CD4-positive, alpha-beta T cell treated with Interferon gamma for 1 hour (primary cell): ENCODE measurements at regions not wholly inside any gene's neighbourhood (a gene's known extent, or its start where the extent isn't known, plus 50 kb on each side); places are given as distances from the start of the nearest gene placed in this dataset.

ENCODE experiments used
- DNase-seq: peaks from one replicate; pipeline ENCODE4 v3.0.0-alpha.2; 2020

DNA sequence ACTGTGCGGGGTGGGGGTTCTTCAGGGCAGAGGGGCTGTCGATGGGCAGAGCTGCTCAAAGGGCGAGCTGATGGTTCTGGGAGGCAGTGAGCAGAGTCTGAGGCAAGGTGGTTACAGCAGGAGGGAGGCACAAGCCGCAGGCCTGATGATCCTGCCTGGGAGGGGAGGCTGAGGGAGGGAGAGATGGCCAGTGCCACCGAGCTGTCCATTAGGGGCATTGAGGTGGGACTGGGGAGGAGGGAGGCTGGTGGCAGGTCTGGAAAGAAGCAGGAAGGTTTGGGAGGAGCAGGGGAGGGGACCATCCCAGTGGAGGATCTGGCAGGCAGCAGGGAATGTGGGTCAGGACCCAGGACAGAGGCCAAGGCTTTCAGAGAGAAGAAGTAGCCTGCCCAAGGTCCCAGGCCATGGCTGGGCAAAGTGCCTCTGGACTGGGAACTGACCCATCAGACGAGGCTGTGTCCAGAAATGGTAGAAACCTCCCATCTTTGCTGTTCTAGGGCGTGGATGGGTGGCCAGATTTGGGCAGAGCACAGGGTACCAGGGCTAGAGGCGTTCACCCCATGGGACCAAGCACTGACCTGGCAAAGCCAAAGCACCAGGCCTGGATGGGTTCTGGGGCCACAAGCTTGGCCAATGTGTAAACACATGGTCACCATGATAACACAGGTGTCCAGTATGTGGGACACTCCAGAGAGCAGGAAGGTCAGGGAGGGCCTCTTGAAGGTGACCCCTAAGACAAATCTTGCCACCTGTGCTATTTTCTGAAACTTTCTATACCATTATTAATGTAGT lies 55.5 kb downstream of the INHBB start:
- no peak for DNase-seq

DNA sequence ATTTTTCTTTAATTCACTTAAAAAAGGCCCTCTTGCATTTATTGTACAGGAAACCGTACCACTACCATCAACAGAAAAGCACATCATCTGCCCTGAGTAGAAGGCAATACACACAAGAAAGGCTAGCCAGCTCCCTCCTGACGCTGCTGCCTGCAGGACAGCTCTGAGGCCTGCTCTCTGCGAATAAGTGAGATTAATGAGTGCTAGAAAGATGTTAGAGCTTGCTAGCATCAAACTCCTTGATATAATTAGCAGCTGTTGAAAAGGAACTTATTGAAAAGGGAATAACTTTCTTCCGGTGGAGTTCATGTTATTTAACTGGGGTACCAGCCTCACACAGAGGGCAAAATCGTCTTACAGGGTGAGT lies 56.1 kb downstream of the INHBB start:
- DNase-seq: no peak

DNA sequence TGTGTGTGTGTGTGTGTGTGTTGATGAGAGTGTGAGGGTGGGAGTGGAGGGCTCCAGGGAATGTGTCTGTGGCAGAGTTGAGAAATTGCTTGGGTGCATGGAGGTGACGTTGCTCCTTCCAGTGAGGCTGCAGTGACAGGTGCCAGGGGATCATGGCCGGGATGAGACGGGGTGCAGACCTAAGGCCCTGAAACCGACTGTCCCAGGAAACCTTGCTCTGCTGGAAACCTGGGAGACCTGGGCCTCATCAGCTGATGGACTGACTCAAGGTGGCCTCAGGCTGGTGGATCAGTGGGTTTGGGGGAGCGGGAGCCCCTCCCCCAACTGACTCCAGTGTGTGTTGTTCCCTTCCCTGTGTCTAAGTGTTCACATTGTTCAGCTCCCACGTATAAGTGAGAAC lies 56.6 kb downstream of the INHBB start:
- no peak for DNase-seq

DNA sequence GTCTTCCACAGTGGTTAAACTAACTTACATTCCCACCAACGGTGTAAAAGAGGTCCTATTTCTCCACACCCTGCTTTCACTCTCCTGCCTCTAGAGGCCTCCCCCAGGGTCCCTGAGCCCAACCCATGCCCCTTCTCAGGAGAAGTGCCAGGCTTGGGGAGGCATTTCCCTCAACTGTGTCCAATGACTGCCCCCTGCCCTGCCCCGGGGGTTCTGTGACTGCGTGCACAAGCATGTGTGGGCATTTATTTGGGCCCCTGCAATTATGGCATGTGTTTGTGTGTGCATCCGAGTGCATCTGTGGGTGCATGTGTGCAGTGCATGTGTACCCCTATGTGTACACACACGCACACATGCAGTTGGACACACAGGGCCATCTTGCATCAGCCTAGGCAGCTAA lies 57.3 kb downstream of the INHBB start:
- no peak for DNase-seq

DNA sequence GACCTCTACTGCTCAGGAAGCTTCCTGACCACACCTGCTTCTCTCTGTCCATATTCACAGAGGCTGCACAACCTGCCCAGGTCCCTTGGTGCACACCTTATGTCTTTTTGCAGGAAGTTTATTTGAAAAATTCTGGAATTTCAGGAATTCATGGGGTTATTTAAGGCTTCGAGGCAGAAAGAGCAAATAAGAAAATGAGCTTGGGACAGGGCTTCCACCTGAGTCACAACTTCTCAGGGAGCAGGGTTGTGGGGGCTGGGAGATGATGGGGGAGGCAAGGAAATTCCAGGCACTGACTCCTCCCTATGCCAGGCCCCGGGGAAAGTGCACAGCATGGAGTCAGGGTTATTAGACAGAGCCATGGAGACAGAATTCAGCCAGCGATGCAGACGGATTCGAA lies 57.7 kb downstream of the INHBB start:
- no peak for DNase-seq

DNA sequence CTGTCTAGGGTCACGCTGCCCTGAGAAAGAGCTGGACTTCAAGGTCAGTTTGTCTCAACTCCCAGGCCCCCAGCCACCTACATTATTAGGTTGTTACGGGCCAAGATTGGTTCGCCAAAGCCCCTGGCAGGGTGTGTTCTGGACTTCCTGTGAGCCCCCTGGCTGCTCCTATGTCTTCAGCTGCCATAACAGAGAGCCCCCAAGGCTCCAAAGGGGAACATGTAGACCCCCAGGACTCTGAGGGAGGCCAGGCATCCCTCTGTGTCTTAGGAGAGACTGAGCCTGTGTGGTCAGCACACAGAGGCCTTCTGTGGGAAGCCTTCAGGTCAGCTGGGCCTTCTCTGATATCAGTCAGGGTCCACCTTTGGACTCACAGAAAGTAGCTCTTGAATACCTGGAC lies 58.3 kb downstream of the INHBB start:
- DNase-seq: no peak

DNA sequence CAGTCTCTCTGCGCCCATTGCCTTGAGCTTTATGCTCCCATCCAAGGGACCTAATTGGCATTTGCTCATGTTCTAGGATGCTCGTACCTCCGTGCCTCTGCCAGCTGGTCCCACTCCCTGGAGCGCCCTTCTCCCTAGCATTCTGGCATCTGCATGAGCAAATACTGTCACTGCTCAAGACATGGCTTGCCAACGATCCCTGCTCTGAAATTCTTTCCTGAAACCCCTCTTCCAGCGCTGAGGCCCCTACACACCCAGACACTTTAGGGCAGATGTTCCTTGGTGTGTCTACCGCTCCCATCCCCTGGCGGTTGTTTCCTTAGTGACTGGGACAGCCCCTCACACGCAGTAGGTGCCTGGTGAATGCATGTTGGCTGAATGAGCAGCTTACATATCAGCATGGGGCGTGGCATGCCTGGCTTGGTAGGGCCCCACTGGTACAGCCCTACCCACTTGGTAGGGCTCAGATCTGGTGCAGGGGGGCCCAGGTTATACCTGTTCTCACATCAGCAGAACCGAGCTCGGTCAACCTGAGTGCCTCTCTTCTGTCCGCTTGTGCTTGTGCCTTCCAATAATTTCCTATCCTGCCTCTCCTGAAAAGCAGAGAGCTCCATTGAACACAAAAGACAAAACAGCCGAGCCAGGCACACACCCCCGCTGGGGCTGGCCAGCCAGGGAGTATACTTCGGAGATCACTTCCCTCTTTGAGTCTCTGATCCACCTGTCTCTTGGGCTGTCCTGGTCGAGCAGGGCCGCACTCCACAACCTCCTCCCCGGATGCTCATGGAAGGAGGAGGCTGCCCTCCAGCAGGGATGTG lies 59.2 kb downstream of the INHBB start:
- no peak for DNase-seq

DNA sequence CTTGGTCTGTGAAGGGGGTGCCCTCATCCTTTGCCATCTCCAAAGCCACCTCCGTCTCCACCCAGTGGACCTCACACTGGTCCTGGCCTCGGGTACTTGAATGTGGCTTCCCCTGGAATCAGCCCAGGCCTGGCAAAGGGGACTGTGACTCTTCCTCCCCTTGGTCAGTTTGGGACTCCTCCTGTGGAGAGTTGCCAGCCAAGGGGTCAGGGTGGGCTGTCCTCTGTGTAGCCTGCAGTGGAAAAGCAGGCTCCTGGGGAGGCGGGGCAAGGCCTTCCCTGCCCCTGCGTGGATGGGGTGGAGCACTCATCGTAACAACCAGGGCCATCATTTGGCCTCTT lies 59.8 kb downstream of the INHBB start:
- DNase-seq: no peak

DNA sequence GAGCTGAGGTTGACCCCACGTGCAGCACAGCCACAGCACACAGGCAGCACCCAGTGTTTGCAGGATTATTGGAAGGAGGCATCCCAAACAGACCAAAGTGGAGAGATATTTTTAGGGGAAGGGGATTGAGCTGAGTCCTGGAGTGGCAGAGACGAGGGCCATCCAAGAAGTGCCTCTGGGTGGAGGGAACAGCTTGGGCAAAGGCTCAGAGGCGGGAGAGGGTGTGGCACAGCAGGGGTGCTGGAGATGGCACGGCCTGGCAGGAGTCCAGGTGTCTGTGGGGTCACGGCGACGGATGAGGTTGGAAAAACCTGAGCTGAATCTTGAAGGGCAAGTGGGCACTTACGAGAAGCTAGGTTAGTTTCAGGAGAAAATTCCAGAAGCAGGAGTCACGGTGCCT lies 60.6 kb downstream of the INHBB start:
- no peak for DNase-seq

DNA sequence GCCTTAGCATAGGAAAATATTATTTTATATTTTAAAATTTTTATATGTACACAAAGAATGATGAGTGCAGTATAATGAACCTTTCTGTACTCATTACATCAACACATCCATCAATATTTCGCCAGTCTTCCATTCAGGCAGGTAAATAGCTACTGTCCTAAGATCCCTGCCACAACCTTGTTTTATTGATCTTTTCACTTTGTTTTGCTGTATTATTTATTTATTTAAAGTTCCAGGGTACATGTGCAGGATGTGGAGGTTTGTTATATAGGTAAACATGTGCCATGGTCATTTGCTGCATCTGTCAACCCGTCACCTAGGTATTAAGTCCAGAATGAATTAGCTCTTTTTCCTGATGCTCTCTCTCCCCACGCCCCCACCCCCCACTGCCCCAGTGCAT lies 64.6 kb downstream of the INHBB start:
- no peak for DNase-seq

DNA sequence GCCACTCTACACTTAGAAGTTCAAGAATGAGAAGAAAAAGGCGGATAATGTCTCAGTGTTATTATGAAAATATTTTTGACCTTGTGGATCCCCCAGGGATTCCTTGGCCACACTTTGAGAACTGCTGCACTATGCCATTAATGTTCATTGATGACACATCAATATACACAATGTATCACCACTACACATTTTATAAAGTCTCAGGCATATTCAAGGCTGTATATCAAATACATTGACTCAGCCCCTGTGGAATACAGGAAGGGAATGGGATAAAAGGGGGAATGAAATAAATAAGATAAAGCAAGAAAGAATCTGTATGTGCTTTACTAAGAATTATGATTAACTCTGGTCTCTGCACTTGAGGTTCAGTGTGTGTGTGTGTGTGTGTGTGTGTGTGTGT lies 69.1 kb downstream of the INHBB start:
- no peak for DNase-seq

DNA sequence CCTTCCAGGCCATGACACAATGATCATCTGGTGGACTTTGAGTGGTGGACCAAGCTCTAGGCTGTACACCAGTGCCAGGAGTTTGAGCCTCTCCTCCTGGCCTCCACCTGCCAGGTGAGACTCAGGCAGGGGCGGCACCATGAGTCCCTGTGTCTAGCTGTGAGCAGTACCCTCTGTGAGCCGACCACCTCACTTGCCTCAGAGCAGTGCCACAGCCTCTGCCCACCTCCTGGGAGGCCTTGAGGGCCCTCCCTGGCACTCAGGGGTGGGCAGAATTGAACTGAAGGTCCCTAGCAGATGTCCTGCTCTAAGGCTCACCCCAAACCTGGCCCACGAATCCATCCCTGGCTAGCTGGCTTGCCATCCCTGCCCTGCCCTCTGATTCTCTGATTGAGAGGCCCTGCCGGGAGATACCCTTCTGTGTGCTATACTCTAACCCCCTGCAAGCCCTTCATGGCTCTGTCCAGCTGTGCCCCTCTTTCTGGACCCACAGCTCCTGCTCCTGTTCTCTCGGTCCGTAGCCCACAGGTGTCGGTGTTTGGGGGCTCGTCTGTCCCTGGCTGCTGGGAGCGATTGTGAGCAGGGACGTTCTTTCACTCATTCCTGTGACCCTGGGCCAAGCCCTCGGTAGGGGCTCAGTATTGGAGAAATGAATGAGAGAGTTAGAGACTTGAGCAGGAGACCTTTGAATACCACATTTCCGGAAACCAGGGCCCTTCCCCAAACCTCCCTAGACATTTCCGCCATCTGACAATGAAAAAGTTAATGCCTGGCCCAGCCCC lies 70.0 kb downstream of the INHBB start:
- no peak for DNase-seq

DNA sequence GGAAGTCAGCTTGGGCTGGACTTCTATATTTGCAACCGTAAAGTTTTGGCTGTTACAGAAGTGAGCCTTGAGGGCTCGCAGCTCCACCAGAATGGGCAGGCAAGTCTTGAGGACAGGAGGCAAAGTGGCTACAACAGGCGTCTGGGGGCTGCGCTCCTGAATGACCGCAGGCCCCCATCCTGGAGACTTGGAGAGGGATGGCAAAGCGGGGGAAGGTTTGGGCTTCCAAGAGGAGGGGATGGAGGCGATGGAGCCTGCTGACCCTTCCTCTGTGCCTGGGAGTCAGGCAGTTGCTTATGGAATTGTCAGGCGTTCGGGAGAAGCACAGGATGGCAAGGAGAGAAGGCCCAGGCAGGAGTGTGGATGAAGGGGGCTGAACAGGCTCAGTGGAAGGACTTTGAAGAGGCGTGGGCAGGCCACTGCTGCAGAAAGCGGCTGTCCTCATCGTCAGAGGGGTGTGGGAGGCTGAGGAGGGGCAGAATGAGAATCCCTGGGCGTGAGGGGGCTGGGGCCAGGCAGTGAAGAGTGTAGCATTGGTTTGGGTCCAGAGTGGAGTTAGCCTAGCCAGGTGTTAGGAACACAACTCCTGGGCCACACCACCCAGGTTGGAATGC lies 72.3 kb downstream of the INHBB start:
- no peak for DNase-seq

DNA sequence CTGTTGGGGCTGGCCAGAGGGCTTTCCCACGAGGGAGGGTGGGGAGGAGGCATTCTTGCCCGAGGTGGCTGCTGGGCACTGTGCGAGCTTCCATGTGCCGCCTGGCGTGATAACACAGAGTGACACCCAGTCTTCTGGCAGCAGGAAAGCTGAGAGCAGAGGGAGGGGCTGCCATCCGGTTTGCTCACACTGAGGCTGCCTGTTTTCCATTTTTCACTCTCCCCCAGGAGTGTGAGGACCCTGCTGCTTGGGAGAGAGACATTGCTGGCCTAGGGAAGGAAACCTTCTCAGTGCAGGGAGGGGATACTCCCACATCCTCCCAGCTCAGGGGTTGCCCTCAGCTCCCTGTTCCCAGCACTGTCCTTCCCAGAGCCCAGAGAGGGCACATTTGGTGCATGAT lies 73.1 kb downstream of the INHBB start:
- DNase-seq: no peak

DNA sequence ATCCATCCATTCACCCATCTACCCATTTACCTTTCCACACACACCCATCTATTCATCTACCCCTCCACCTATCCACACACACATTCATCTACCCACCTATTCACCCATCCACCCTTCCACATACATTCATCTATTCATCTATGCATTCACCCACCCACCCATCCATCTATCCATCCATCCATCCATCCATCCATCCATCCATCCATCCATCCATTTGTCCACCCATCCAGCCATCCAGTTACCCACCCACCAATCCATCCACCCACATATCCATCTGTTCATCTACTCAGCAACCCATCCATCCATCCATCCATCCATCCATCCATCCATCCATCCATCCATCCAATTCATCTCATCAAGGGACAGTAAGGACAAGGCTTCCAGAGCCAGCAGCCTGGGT lies 74.0 kb downstream of the INHBB start:
- no peak for DNase-seq

DNA sequence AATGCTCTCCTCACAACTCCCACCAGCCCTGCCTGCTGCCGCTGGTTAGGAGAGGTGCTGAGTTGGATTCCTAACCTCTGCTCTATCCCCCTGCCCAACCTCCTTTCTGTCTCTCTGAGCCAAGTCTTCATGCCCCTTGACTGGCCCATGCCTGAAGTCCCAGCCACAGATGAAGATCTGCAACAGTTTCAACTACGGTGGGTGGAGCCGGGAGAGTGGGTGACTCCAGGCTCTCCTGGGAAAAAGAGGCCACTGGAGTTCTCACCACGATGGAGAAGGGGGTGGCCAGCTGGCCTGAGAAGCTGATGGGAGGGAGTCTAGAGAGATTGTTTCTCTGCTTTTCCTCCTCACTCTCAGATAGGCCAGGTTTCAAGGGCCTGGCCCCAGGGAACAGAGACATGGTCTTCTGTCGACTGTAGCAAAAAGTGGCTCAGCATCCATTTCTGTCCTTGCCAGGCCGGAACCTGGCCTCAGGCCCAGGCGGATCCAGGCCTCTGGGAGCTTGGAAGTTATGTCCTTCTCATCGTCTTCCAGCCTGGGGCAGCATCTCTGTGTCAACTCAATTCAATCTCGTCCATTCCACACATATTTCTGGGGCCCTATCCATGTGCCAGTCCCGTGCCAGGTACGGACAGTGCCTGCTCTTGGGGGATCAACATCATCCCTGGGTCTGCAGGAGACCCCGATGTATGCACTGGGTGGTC lies 75.3 kb downstream of the INHBB start:
- no peak for DNase-seq

DNA sequence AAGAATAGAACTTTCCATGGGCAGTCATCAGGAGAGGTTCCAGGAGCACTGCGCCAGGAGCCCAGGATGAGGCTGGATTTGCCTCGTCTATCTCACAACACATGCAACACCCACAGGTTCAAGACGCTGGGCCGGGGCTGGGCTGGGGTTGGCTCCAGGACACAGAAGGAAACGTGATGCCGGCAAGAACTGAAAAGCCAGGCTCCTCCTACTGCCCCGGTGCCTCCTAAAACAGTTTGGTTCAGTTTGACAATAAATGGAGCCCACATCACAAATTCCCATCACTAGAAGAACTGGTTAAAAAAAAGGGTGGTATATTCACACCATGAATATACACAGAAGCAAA lies 75.9 kb downstream of the INHBB start:
- DNase-seq: no peak

DNA sequence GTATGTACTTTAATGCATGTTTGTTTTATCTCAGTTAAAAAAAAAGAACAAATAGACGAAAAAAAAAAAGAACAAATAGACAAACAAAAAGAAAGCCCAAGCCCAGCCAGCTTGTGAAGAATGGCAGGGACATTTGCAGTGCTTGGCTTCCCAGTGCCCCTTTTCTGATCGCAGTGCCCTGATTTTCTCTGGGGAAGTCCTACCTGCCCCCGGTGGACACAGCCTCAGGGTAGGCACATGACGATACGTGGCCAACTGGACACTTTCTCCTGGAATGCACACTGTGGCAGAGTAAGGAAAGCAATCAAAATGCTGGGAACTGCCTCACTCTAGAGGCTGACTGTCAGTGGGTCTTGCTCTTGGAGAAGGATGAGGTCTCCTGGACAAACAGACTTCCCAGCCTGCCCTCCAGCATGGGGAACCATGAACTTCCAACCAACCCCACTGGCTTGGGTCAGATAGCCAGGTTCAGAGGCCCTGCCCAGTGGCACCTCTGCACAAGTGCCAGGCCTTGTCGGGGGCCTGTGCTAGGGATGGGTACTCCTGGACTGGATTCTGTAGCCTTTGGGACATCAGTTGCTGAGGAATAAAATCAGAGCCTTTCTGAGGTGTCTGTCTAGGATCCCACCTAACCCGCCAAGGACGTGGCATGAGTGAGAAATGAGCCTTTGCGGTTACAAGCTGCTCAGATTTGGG lies 76.7 kb downstream of the INHBB start:
- DNase-seq: no peak

DNA sequence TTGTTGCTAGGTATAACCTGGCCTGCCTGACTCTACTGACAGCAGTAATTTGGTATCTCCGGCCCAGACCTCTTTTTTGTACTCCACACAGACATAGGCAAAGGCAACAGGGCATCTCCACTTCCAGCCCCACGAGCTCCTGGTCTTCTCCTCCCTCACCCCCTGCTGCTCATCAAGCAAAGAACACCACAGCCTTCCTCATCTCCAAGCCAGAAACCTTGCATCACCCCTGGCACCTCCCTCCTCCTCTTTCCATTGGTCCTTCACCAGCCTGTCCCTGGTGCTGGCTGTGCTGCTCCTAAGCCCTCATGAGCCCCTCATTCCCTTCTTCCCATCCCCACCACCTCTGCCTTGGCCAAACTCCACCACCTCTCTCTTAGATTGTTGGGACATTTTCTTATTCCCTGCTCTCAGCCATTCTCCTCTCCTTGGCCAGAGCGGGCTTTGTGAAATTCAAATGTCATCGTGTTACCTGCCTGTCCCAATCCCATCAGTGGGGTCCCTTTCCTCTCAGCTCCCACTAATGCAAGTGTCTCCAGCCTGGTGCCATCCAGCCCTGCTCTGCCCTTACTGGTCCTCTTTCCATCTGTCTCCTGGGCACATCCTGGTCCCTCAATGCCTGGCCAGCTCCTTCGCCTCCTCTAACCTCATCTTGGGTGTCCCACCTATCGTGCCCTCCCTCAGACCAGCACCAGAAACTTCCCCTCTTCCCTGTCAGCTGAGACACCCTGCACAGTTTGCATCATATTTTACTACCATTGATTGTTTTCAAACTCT lies 77.4 kb downstream of the INHBB start:
- no peak for DNase-seq

DNA sequence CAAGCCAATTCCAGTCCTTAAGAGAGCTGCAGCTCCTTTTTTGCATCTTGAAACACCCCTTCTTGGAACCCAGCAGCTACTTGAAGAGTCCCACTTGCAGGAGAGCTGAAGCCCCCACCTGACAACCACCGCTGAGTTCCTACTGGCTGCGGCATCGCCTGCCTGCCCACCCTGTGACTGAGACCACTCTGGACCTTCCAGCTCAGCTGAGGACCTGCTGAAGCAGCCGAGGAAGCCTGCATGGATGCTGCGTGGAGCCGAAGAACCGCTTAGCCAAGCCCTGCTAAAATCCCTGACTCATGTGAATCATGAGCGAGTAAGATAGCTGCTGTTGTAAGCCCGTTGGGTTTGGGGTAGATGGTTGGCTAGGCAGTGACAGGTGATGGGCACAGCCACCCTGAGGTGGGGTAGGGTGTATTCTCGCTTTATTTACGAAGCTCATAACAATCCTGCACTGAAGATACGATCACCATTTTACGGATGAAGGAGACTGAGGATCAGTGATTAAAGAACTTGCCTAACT lies 78.4 kb downstream of the INHBB start:
- no peak for DNase-seq

DNA sequence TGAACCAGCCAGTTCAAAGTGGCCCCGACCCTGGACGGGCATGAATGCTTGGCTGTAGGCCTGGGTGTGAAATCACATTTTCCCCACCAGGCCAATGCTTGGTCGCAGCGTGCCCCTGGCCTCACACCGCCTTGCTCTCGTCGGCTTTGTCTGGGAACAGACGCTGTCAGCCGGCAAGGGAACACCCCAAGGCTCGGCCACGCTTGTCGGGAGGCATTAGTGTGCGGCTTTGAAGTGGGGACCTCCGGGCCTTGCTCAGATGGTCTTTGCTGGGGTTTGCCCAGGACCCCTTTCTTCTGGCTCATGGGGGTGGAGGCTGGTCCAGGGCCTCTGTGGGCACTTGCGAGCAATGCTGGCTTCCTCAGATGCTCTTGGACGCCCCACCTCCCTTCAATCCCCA lies 79.1 kb downstream of the INHBB start:
- no peak for DNase-seq
